IPS-20b (cell line): ENCODE measurements at regions not wholly inside any gene's neighbourhood (a gene's known extent, or its start where the extent isn't known, plus 50 kb on each side); places are given as distances from the start of the nearest gene placed in this dataset.

Source experiments
- H3K27ac ChIP-seq: one replicate; pipeline ENCODE4 v1.5.1; 2013; ENCODE audit warnings: low read length
- H3K27me3 ChIP-seq: 2 replicates; pipeline ENCODE4 v1.6.1; 2013; ENCODE audit warnings: mild to moderate bottlenecking, low read length, inconsistent platforms; ENCODE audit not compliant: insufficient read depth
- H3K36me3 ChIP-seq: 2 replicates; pipeline ENCODE4 v1.6.1; 2013; ENCODE audit warnings: low read depth, mild to moderate bottlenecking, inconsistent platforms, low read length, moderate library complexity; ENCODE audit not compliant: insufficient read depth
- H3K4me1 ChIP-seq: 2 replicates; pipeline ENCODE4 v1.6.1; 2013; ENCODE audit warnings: mild to moderate bottlenecking, control low read depth, inconsistent platforms, low read length, moderate library complexity; ENCODE audit not compliant: insufficient read depth
- H3K4me3 ChIP-seq: 2 replicates; pipeline ENCODE4 v1.5.1; 2013; ENCODE audit warnings: mild to moderate bottlenecking, low read length, inconsistent platforms
- H3K9ac ChIP-seq: 2 replicates; pipeline ENCODE4 v1.6.1; 2013; ENCODE audit warnings: low read depth, mild to moderate bottlenecking, inconsistent platforms, low read length, moderate library complexity
- H3K9me3 ChIP-seq: 2 replicates; pipeline ENCODE4 v1.6.1; 2013; ENCODE audit warnings: mild to moderate bottlenecking, low read depth, low read length, inconsistent platforms; ENCODE audit not compliant: insufficient read depth

DNA sequence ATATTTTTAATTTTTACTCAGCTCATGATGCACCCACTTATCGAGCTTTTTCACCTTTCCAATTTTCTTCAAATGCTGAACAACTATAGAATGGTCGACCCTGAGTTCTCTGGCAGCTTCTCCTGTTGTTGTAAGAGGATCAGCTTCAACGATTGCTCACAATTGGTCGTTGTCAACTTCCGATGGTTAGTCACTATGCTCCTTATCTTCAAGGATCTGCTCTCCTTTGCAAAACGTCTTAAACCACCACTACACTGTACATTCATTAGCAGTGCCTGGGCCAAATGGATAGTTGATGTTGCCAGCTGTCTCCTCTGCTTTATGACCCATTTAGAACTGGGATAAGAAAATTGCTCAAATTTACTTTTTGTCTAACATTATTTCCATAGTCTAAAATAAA, 385.9 kb upstream of the LYPLAL1 start:
- H3K4me3 ChIP-seq = no peak overlapping the region
- no peaks in the 10 kb centered on the region for H3K4me1 ChIP-seq
- no peak overlapping the region for H3K27ac ChIP-seq
- no peaks in the 10 kb centered on the region for H3K36me3 ChIP-seq
- no peak overlapping the region for H3K9ac ChIP-seq
- H3K27me3 ChIP-seq = no peaks in the 10 kb centered on the region
- no peaks in the 10 kb centered on the region for H3K9me3 ChIP-seq

DNA sequence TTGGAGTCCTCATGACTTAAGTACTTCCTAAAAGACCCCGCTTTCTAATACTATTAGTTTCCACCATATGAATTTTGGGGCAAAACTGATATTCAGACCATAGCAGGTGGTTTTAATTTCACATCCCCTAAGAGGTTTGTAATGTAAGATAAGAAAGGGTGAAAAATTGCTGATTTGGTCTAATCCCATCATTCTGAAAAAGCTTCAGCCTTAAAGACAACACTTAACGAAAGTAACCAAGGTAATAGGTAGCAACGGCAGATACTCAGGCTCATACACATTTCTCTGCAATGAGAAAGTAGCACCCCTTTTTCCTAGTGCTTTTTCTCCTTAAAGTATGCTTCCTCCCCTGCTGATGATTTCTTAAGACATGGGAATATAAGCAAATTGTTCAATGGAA, 376.9 kb upstream of the LYPLAL1 start:
- H3K9ac ChIP-seq = no peak overlapping the region
- no peaks in the 10 kb centered on the region for H3K4me1 ChIP-seq
- H3K27ac ChIP-seq = no peak overlapping the region
- no peak overlapping the region for H3K4me3 ChIP-seq
- no peaks in the 10 kb centered on the region for H3K36me3 ChIP-seq
- H3K27me3 ChIP-seq = no peaks in the 10 kb centered on the region
- no peaks in the 10 kb centered on the region for H3K9me3 ChIP-seq

DNA sequence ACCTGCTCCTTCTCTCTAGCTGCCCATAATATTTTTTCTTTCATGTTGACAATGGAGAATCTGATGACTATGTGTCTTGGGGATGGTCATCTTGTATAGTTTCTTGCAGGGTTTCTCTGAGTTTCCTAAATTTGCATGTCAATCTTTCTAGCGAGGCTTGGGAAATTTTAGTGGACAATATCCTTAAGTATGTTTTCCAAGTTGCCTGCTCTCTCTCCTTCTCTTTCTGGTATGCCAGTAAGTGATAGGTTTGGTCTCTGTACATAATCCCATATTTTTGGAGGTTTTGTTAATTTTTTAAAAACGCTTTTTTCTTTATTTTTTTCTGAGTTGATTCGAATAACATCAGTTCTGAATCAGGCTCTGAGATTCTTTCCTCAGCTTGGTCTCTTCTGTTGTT, 370.9 kb upstream of the LYPLAL1 start:
- Histone ChIP-seq H3K27me3 (no peaks in the 10 kb centered on the region), H3K4me3 (no peak overlapping the region), H3K4me1 (no peaks in the 10 kb centered on the region), H3K9me3 (no peaks in the 10 kb centered on the region), H3K27ac (no peak overlapping the region), H3K9ac (no peak overlapping the region), H3K36me3 (no peaks in the 10 kb centered on the region)

DNA sequence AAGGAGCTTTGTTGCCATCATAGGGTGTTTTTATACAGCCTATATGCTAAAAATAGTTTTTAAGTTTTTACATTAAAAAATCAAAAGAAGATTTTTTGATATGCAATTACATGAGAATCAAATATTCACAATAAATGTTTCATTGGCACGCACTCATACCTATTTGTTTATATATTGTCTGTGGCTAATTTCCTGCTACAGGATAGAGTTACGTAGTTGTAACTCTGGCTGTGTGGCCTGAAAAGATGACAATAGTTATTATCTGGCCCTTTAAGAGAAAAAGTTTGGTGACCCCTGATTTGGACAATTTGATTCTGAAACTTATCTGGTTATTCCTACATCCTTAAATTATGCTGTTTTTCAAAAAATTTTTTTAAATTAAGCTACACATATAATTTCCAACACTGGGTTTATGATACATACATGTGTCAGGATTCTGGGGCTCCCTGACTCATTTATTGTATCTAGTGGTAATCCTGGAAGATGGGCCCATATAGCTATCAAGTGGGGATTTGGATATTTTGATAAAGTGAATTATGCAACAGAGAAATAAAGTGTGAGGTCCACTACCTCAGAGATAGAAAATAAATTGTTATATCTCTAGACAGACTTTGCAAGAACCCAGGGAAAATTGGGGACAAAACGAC, 370.2 kb upstream of the LYPLAL1 start:
- Histone ChIP-seq H3K9me3 (no peaks in the 10 kb centered on the region), H3K9ac (no peak overlapping the region), H3K27me3 (no peaks in the 10 kb centered on the region), H3K36me3 (no peaks in the 10 kb centered on the region), H3K4me1 (no peaks in the 10 kb centered on the region), H3K27ac (no peak overlapping the region), H3K4me3 (no peak overlapping the region)

DNA sequence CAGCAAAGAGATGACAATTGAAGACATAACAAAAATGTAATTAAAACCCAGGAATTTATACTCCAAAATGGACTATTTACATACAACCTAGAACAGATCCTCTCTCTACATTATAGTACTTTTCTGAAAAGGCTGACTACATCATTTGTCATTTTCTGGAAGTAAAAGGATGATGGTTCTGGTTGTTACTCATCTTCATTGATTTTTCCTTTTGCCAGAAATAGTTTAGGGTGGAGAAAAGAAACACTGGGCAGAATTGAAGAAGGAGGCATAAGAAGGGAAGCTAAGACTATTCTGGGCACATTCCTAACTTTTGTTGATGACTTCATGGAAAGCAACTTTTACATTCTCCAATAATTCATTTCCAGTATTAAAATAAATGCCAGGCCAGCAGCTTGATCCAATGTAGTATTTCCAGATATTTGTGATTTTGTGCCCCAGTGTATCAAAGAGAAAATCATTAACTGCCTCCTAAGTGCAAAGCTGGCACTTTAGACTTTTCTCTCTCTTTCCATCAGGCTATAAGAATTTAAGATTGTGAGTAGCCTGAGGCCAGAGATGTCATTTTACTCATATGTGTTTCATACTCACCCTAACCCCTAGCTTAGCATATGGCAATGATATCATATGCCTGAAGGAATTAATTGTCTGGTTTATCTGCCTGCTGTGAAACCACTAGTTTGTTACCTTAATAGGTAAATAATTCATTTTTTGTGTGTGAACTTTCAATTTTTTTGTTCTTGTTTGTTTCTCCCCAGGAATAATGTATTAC, 369.5 kb upstream of the LYPLAL1 start:
- H3K27ac ChIP-seq = no peak overlapping the region
- no peaks in the 10 kb centered on the region for H3K27me3 ChIP-seq
- H3K36me3 ChIP-seq = no peaks in the 10 kb centered on the region
- H3K4me1 ChIP-seq = no peaks in the 10 kb centered on the region
- no peaks in the 10 kb centered on the region for H3K9me3 ChIP-seq
- H3K9ac ChIP-seq = no peak overlapping the region
- no peak overlapping the region for H3K4me3 ChIP-seq

DNA sequence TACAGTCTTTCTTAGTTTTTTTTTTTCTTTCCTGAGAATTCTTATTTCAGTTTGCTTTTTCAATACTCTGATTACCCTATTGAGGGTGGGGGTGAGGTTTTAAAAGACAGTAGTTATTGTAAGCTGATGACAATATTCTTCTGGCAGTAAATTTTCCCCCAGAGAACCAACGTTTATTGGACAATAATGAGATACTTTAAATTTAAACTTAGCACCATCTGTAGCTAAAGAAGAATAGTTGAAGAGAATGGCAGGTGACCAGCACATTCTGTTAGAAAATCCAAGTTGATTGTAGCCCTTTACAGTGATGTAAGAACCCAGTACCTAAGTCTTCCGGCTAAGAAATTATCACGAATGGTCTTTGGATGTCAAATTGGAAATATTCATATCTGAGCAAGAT, 364.6 kb upstream of the LYPLAL1 start:
- H3K4me3 ChIP-seq = no peak overlapping the region
- H3K36me3 ChIP-seq = no peaks in the 10 kb centered on the region
- no peaks in the 10 kb centered on the region for H3K27me3 ChIP-seq
- no peaks in the 10 kb centered on the region for H3K4me1 ChIP-seq
- no peaks in the 10 kb centered on the region for H3K9me3 ChIP-seq
- H3K9ac ChIP-seq = no peak overlapping the region
- no peak overlapping the region for H3K27ac ChIP-seq

DNA sequence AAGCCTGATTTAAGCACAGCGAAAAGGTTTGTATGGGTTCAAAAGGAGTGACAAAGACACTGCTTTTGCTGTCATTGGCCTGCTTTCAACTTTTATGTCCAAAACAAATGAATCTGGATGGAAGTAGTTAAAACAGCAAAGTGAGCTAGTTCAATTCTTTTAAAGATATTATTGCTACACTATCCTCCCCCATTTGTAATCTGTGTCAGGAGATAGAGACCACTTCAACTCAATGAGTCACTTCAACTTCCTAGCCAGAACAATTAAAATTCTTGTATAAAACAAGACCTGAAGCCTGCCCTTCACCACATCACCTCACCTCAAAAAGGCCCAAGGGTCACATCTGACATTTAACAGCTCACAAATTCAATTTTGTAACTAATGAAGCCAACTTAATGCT, 364.1 kb upstream of the LYPLAL1 start:
- Histone ChIP-seq H3K4me1 (no peaks in the 10 kb centered on the region), H3K4me3 (no peak overlapping the region), H3K36me3 (no peaks in the 10 kb centered on the region), H3K9ac (no peak overlapping the region), H3K9me3 (no peaks in the 10 kb centered on the region), H3K27ac (no peak overlapping the region), H3K27me3 (no peaks in the 10 kb centered on the region)

DNA sequence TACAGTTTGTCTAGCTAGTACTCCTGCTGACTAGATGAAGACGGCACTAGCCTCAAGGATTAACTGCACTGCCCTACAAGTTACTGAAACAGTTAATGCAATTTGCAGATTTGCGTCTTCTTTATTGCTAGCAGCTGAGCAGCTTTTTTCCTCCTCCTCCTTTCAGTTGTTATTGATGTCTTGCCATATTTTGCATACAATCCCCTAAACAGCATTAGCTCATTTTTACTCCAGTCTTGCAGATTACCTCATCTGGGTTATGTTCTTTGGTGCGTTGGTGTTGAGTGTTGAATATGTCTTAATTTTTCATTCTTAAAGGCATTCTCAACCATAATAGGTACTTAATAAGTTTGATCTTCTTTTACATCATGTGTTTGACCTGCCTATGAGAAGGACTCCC, 363.4 kb upstream of the LYPLAL1 start:
- no peaks in the 10 kb centered on the region for H3K4me1 ChIP-seq
- H3K9ac ChIP-seq = no peak overlapping the region
- H3K27me3 ChIP-seq = no peaks in the 10 kb centered on the region
- no peak overlapping the region for H3K27ac ChIP-seq
- no peak overlapping the region for H3K4me3 ChIP-seq
- H3K36me3 ChIP-seq = no peaks in the 10 kb centered on the region
- H3K9me3 ChIP-seq = no peaks in the 10 kb centered on the region

DNA sequence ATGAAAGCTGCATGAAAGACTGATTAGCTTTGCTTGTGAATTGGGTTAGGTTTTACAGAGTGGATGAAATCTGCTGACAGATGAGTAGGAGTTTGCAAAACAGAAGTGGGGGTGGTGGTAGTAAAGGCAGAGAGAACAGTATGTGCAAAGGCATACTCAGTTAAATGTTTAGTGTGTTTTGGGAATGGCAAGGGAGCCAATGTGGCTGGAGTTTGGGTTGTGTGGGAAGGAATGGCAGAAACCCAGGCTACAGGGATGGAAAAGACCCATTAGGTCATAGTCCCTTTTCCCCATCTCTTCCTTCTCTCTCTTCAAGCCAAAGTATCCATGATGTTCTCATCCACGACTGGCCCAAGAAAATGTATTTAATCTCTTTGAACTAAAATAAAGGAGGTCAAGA, 362.2 kb upstream of the LYPLAL1 start:
- Histone ChIP-seq H3K27me3 (no peaks in the 10 kb centered on the region), H3K9me3 (no peaks in the 10 kb centered on the region), H3K27ac (no peak overlapping the region), H3K4me3 (no peak overlapping the region), H3K9ac (no peak overlapping the region), H3K4me1 (no peaks in the 10 kb centered on the region), H3K36me3 (no peaks in the 10 kb centered on the region)

DNA sequence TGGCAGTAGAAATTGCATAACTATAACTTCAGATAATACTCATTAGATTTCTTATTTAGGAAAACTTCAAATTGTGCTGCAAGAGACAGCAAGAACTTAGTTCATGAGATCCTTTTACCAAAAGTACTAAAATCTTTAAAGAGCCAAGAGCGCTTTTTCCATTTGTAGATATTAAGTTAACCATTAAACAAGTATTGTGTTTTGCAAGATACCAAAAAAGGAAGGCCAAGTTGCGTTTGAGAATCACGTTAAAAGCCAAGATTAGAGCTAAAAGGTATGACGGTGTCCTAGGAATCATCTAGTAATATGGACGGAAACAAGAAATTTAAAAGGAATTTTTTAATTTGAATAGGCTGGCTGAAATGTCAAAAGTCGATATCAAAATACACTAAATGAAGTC, 361.3 kb upstream of the LYPLAL1 start:
- Histone ChIP-seq H3K4me1 (no peaks in the 10 kb centered on the region), H3K27ac (no peak overlapping the region), H3K9ac (no peak overlapping the region), H3K4me3 (no peak overlapping the region), H3K27me3 (no peaks in the 10 kb centered on the region), H3K36me3 (no peaks in the 10 kb centered on the region), H3K9me3 (no peaks in the 10 kb centered on the region)

DNA sequence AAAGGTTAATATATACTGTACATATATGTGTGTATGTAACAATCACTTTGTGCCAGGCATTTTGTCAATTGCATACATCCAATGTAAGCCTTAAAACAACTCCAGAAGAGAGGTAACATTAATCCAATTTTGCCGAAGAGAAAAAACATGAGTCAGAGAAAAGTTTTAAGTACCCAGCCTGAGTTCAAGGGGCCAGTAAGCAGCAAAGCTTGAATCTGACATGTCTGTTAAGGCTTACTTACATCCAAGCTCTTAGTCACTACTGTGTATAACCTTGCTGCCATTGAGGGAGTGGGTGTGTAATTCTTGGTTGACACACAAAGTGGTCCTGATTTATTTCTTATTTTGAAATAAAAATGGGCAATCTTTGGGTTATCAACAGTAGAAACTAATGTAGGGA, 360.4 kb upstream of the LYPLAL1 start:
- Histone ChIP-seq H3K4me3 (no peak overlapping the region), H3K4me1 (no peaks in the 10 kb centered on the region), H3K27ac (no peak overlapping the region), H3K9me3 (no peaks in the 10 kb centered on the region), H3K27me3 (no peaks in the 10 kb centered on the region), H3K9ac (no peak overlapping the region), H3K36me3 (no peaks in the 10 kb centered on the region)

DNA sequence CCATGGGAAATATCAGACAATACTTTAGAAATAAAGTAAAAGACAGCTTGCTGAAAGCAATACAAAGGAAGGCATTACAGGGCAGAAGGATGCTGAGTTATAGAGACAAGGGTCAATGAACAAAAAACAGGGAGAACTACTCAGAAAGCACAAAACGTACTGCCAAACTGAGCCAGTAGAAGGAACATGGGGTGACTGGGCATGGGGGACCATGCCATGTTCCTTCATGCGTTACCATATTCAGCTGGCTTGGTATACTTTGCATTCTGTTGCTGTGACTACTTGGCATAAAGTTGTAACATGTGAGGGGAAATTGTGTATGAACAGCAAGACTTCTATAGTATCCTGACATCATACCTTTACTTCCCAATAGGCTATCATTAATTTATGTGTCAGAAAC, 358.6 kb upstream of the LYPLAL1 start:
- no peaks in the 10 kb centered on the region for H3K36me3 ChIP-seq
- no peaks in the 10 kb centered on the region for H3K27me3 ChIP-seq
- no peaks in the 10 kb centered on the region for H3K9me3 ChIP-seq
- H3K9ac ChIP-seq = no peak overlapping the region
- no peak overlapping the region for H3K27ac ChIP-seq
- no peaks in the 10 kb centered on the region for H3K4me1 ChIP-seq
- no peak overlapping the region for H3K4me3 ChIP-seq
